Stimulated activated CD4-positive, alpha-beta T cell treated with anti-CD3 and anti-CD28 coated beads, Interleukin-4, amount 100 ng/mL, for 48 hours (primary cell): ENCODE measurements at regions not wholly inside any gene's neighbourhood (a gene's known extent, or its start where the extent isn't known, plus 50 kb on each side); places are given as distances from the start of the nearest gene placed in this dataset.

Experiments used
- DNase-seq, 2 donors: peaks; one replicate each; pipeline ENCODE4 v3.0.0-alpha.2; 2020; ENCODE audit warnings: low read depth in 2 of 2

- DNase-seq: no peak
These were observed 646.4 kb downstream of the CDY2B start for GRCh38 chrY:17233435-17234109.

GRCh38 chrY:17231994-17232393, 648.0 kb downstream of the CDY2B start:
- DNase-seq: no peak

- no peak for DNase-seq
These were observed 656.5 kb downstream of the CDY2B start for GRCh38 chrY:17223502-17223901.

- DNase-seq: no peak
These were observed 677.6 kb downstream of the CDY2B start for GRCh38 chrY:17202395-17202794.

GRCh38 chrY:17184299-17184698, 695.7 kb downstream of the CDY2B start:
- DNase-seq: no peak

GRCh38 chrY:17166881-17167280, 713.1 kb downstream of the CDY2B start:
- no peak for DNase-seq

GRCh38 chrY:17122166-17122565, 757.9 kb downstream of the CDY2B start:
- no peak for DNase-seq

GRCh38 chrY:17085303-17085702, 794.7 kb downstream of the CDY2B start:
- no peak for DNase-seq

- DNase-seq: no peak
These were observed 800.1 kb downstream of the CDY2B start for GRCh38 chrY:17079887-17080286.

- no peak for DNase-seq
These were observed 812.7 kb downstream of the CDY2B start for GRCh38 chrY:17067307-17067706.

- no peak for DNase-seq
These were observed 827.0 kb downstream of the CDY2B start for GRCh38 chrY:17053041-17053440.

GRCh38 chrY:17050374-17050773, 829.6 kb downstream of the CDY2B start:
- no peak for DNase-seq

- no peak for DNase-seq
These were observed 834.9 kb downstream of the CDY2B start for GRCh38 chrY:17045124-17045523.

- no peak for DNase-seq
These were observed 835.3 kb downstream of the CDY2B start for GRCh38 chrY:17044723-17045122.

GRCh38 chrY:17044272-17044671, 835.7 kb downstream of the CDY2B start:
- no peak for DNase-seq

GRCh38 chrY:17038439-17038838, 841.6 kb downstream of the CDY2B start:
- no peak for DNase-seq

- DNase-seq: no peak
These were observed 861.9 kb downstream of the CDY2B start for GRCh38 chrY:17018126-17018525.

GRCh38 chrY:16993551-16993950, 886.5 kb downstream of the CDY2B start:
- no peak for DNase-seq

GRCh38 chrY:16981776-16982175, 898.2 kb downstream of the CDY2B start:
- DNase-seq: no peak

GRCh38 chrY:16959071-16959470, 920.9 kb downstream of the CDY2B start:
- no peak for DNase-seq

- no peak for DNase-seq
These were observed 932.8 kb downstream of the CDY2B start for GRCh38 chrY:16947221-16947620.
